GM23338 (cell line): ENCODE measurements at regions not wholly inside any gene's neighbourhood (a gene's known extent, or its start where the extent isn't known, plus 50 kb on each side); places are given as distances from the start of the nearest gene placed in this dataset.

Experiments used
- CREB1 ChIP-seq: fragments of 250-450 bp; sonication (Bioruptor Pico); IDR thresholded peaks from 2 replicates; pipeline ENCODE4 v1.5.0; 2020; ENCODE audit warnings: low read depth, mild to moderate bottlenecking, moderate library complexity
- ETS1 ChIP-seq: IDR thresholded peaks from 2 replicates; pipeline ENCODE4 v1.6.1; 2016; ENCODE audit warnings: antibody characterized with exemption
- EZH2 ChIP-seq: fragments of 200-600 bp; sonication (generic); IDR thresholded peaks from one replicate; pipeline ENCODE4 v1.8.0; 2017; ENCODE audit warnings: antibody characterized with exemption, mild to moderate bottlenecking, low read depth; ENCODE audit not compliant: unreplicated experiment
- JUNB ChIP-seq: IDR thresholded peaks from one replicate; pipeline ENCODE4 v1.6.1; 2016; ENCODE audit warnings: antibody characterized with exemption; ENCODE audit not compliant: unreplicated experiment
- NANOG ChIP-seq: IDR thresholded peaks from 2 replicates; pipeline ENCODE4 v1.6.1; 2016; ENCODE audit warnings: antibody characterized with exemption, borderline replicate concordance
- POLR2AphosphoS5 ChIP-seq: IDR thresholded peaks from 2 replicates; pipeline ENCODE4 v1.6.1; 2016; ENCODE audit warnings: antibody characterized with exemption, low read depth
- ZNF114 ChIP-seq: fragments of 250-450 bp; sonication (Bioruptor Pico); IDR thresholded peaks from 2 replicates; pipeline ENCODE4 v1.5.0; 2020; ENCODE audit warnings: mild to moderate bottlenecking, moderate library complexity
- ZNF331 ChIP-seq: fragments of 250-450 bp; sonication (Bioruptor Pico); IDR thresholded peaks from 2 replicates; pipeline ENCODE4 v1.5.0; 2020; ENCODE audit warnings: low read depth, mild to moderate bottlenecking, moderate library complexity
- TF ChIP-seq, protein P1 (sequence below): fragments of 250-450 bp; sonication (Bioruptor Pico); IDR thresholded peaks from 2 replicates; pipeline ENCODE4 v1.5.0; 2020; ENCODE audit warnings: mild to moderate bottlenecking, moderate library complexity
- TF ChIP-seq, protein P2 (sequence below), 2 experiments: fragments of 200-600 bp in 1 of 2; sonication (generic) in 1 of 2; conservative IDR thresholded peaks; 2 replicates each; pipeline versions ENCODE4 v1.5.1 to v1.6.1; 2016 to 2017; ENCODE audit warnings: antibody characterized with exemption in 2 of 2, low read depth in 2 of 2, mild to moderate bottlenecking in 2 of 2, moderate library complexity in 1 of 2

GRCh38 chr4:19693936-19694570 lies 557.7 kb upstream of the SLIT2 start (continued):
- TF ChIP-seq, protein P1, sequence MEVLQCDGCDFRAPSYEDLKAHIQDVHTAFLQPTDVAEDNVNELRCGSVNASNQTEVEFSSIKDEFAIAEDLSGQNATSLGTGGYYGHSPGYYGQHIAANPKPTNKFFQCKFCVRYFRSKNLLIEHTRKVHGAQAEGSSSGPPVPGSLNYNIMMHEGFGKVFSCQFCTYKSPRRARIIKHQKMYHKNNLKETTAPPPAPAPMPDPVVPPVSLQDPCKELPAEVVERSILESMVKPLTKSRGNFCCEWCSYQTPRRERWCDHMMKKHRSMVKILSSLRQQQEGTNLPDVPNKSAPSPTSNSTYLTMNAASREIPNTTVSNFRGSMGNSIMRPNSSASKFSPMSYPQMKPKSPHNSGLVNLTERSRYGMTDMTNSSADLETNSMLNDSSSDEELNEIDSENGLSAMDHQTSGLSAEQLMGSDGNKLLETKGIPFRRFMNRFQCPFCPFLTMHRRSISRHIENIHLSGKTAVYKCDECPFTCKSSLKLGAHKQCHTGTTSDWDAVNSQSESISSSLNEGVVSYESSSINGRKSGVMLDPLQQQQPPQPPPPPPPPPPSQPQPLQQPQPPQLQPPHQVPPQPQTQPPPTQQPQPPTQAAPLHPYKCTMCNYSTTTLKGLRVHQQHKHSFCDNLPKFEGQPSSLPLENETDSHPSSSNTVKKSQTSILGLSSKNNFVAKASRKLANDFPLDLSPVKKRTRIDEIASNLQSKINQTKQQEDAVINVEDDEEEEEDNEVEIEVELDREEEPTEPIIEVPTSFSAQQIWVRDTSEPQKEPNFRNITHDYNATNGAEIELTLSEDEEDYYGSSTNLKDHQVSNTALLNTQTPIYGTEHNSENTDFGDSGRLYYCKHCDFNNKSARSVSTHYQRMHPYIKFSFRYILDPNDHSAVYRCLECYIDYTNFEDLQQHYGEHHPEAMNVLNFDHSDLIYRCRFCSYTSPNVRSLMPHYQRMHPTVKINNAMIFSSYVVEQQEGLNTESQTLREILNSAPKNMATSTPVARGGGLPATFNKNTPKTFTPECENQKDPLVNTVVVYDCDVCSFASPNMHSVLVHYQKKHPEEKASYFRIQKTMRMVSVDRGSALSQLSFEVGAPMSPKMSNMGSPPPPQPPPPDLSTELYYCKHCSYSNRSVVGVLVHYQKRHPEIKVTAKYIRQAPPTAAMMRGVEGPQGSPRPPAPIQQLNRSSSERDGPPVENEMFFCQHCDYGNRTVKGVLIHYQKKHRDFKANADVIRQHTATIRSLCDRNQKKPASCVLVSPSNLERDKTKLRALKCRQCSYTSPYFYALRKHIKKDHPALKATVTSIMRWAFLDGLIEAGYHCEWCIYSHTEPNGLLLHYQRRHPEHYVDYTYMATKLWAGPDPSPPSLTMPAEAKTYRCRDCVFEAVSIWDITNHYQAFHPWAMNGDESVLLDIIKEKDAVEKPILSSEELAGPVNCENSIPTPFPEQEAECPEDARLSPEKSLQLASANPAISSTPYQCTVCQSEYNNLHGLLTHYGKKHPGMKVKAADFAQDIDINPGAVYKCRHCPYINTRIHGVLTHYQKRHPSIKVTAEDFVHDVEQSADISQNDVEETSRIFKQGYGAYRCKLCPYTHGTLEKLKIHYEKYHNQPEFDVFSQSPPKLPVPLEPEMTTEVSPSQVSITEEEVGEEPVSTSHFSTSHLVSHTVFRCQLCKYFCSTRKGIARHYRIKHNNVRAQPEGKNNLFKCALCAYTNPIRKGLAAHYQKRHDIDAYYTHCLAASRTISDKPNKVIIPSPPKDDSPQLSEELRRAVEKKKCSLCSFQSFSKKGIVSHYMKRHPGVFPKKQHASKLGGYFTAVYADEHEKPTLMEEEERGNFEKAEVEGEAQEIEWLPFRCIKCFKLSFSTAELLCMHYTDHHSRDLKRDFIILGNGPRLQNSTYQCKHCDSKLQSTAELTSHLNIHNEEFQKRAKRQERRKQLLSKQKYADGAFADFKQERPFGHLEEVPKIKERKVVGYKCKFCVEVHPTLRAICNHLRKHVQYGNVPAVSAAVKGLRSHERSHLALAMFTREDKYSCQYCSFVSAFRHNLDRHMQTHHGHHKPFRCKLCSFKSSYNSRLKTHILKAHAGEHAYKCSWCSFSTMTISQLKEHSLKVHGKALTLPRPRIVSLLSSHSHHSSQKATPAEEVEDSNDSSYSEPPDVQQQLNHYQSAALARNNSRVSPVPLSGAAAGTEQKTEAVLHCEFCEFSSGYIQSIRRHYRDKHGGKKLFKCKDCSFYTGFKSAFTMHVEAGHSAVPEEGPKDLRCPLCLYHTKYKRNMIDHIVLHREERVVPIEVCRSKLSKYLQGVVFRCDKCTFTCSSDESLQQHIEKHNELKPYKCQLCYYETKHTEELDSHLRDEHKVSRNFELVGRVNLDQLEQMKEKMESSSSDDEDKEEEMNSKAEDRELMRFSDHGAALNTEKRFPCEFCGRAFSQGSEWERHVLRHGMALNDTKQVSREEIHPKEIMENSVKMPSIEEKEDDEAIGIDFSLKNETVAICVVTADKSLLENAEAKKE: no peak
- TF ChIP-seq JUNB (no peak), ZNF114 (CRISPR knock-in tag) (no peak), NANOG (no peak), EZH2 (no peak), ZNF331 (CRISPR knock-in tag) (no peak), CREB1 (no peak), ETS1 (no peak), POLR2AphosphoS5 (no peak)
- TF ChIP-seq, protein P2, sequence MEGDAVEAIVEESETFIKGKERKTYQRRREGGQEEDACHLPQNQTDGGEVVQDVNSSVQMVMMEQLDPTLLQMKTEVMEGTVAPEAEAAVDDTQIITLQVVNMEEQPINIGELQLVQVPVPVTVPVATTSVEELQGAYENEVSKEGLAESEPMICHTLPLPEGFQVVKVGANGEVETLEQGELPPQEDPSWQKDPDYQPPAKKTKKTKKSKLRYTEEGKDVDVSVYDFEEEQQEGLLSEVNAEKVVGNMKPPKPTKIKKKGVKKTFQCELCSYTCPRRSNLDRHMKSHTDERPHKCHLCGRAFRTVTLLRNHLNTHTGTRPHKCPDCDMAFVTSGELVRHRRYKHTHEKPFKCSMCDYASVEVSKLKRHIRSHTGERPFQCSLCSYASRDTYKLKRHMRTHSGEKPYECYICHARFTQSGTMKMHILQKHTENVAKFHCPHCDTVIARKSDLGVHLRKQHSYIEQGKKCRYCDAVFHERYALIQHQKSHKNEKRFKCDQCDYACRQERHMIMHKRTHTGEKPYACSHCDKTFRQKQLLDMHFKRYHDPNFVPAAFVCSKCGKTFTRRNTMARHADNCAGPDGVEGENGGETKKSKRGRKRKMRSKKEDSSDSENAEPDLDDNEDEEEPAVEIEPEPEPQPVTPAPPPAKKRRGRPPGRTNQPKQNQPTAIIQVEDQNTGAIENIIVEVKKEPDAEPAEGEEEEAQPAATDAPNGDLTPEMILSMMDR (conservative IDR thresholded peaks at IDR 0.05; ENCODE audit: low read depth in 2 of 2): no peak
